HS-5 (cell line): ENCODE measurements at regions not wholly inside any gene's neighbourhood (a gene's known extent, or its start where the extent isn't known, plus 50 kb on each side); places are given as distances from the start of the nearest gene placed in this dataset.
"Not testable (repeated sequence)": the region's sequence is repeated elsewhere in the genome, so short reads cannot be mapped to it uniquely, and the experiment has no call there.

Source experiments
- DNase-seq: peaks from one replicate; pipeline ENCODE4 v3.0.0-alpha.2; 2012; ENCODE audit warnings: low read depth

GRCh38 chr1:214983126-214983869 lies 99.2 kb upstream of the KCNK2 start:
- DNase-seq, result no peak

DNA sequence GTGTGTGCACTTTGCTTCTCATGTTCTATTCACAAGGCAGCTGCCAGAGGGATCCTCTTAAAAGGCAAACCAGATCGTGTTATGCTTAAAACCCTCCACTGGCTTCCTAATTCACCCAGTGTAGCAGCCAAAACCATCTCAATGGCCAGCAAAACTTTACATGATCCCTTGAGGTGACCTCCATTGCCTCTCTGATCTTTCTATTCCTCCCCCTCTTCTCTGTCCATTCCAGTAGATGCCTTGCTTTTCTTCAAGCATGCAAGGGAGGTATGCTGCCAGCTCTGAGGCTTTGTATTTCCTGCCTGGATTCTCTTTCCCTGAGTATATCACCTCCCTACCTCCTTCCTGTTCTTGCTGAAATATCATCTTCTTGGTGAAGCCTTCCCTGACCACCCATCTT lies 93.2 kb upstream of the KCNK2 start:
- no peak for DNase-seq

DNA sequence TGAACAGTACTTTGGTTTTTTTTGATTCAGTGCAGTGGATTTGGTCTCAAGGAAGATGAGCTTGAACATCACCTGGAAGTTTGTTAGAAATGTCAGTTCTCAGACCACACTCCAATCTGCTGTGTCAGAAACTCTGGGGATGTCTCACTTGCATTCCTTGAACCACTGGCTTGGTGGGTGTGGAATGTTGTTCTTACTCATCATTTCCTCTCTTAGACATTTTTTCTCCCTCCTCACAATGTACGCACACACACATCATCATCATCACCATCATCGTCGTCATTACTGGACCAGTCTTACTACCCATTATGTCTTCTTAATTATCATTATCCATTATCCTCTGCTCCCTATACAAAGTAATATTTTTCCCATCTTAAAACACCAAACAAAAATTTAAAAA lies 91.9 kb upstream of the KCNK2 start:
- DNase-seq, result peak; percentile 92

DNA sequence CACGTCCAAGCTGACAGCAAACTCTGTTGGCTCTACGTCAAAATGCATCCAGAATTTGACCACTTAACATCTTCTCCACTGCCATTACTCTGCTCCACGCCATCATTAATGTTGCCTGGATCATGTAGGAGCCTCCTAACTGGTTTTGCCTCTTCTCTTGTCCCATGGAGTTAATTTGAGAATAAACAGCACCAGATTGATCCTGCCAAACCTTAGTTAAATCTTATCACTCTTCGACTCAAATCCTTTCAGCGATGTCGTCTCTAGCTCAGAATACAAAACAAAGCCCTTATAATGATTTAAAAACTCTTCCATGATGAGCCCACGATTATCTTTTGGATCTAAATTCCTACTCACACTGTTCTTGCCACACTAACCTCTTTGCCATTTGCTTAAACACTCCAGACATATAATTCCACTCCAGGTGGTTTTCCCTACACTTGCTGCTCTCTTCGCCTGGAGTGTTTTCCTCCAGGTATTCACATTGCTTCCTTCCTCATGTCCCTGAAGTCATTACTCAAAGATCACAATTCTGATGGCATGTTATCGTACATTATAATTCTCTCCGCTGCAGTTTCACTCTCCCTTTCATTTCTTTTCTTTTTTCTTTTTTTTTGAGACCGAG lies 90.7 kb upstream of the KCNK2 start:
- DNase-seq, result no peak

GRCh38 chr1:214993419-214993818 lies 89.1 kb upstream of the KCNK2 start:
- peak; percentile 76 for DNase-seq

DNA sequence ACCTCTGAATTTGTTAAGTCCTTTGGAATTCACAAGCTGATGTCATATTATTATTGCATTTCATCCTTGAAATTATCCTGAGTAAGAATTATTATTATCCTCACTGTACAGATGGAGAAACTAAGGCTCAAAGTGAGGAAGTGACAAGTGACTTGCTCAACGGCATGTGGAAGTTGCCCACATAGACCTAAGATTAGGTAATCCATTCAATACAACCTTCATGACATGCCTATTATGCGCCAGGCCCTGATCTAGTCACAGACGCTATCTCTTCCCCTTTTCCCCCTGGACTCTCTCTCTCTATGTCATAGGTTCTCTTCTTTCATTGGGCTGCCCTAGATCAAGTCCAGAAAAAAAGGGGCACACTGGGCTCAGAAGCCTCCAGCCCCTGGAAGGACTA lies 84.9 kb upstream of the KCNK2 start:
- DNase-seq, result no peak

- DNase-seq, result no peak
Measured at GRCh38 chr1:215001419-215002021, 81.0 kb upstream of the KCNK2 start.

- DNase-seq, result peak; percentile 82
Measured at GRCh38 chr1:215002471-215002870, 80.1 kb upstream of the KCNK2 start.

- no peak for DNase-seq
Measured at GRCh38 chr1:215003686-215004085, 78.9 kb upstream of the KCNK2 start.

DNA sequence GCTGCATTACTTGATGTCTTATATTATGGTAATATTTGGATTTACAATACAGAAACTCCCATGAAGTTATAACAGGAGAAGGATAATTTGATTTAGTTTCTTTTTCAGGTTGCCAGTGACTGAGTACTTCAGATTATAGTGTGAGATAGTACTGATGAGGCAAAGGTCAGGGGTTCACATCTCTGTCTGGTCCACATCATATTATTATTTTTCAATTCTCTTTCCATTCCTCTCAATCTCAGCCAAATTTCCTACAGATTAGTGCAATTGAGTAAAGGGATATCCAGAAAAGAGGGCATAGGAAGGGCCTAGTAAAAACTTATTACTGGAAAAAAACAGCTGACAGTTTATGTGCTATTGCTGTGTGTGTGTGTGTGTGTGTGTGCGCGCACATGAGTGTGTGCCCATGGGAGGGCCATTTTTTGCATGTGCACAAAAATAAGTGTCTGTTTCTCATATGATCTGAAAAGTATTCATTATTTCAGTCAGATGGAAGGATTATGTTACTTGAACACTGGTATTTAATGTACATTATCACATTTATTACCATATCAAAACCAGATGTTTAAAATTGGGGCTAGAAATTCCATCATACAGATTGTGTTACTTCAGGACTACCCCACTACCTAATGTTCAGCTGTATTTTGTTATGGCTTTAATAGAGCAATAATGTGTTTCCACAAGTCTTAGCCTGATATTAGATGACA lies 78.3 kb upstream of the KCNK2 start:
- DNase-seq, result no peak

GRCh38 chr1:215005078-215005477 lies 77.5 kb upstream of the KCNK2 start:
- no peak for DNase-seq

GRCh38 chr1:215005656-215006345 lies 76.7 kb upstream of the KCNK2 start:
- no peak for DNase-seq

DNA sequence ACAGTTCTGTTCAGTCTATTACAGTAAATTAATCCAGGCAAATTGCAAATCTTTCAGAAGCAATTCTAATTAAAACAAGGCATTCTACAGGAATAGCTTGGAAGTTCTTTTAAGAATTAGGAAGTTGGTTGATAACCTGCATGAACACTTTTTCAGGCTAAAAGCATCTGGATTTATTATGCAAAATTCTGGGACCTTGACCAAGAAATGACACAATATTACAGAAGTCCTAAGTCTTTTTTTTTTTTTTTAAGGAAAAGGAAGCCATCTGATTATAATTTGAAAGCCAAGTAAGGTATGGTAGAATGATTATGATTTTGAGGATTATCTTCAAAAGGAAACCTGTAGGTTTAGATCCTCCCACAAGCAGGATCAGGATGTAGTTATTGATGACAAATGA lies 74.7 kb upstream of the KCNK2 start:
- no peak for DNase-seq

- DNase-seq, result no peak
Measured at GRCh38 chr1:215018555-215018954, 64.0 kb upstream of the KCNK2 start.

GRCh38 chr1:215022204-215022603 lies 60.3 kb upstream of the KCNK2 start:
- DNase-seq, result no peak

GRCh38 chr1:215022741-215023141 lies 59.8 kb upstream of the KCNK2 start:
- no peak for DNase-seq

DNA sequence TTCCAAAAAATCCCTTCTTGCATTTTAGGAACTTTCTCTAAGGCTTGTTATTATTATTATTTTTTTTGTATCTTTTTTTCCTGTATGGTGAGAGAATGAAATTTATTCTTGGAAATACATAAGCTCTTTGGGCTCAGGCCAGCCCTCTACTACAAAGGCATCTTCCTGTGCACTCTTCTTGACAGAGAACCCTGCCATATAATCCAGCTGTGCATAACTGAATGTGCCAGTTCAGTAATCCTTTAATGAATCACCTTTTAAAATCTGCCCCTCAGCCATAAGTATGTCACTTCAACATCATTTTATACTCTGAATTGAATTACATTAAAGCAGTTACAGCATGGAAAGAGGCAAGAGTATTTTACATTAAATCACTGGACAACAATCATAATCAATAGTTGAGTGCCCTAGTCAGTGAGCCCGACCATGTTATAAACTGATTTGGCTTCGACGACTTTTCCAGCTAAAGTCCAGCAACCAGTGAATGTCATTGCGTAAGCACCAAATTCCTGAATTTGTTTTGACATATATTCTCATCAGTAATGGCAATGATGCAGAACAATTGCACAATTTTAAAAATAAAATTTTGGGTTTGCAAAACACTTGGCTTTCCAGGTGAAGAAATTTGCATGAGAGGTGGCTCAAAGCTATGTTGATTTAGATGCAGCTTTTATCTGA lies 59.2 kb upstream of the KCNK2 start:
- DNase-seq, result no peak

- no peak for DNase-seq
Measured at GRCh38 chr1:215028954-215029353, 53.6 kb upstream of the KCNK2 start.

GRCh38 chr1:215030581-215030980 lies 52.0 kb upstream of the KCNK2 start:
- not testable (repeated sequence) for DNase-seq

DNA sequence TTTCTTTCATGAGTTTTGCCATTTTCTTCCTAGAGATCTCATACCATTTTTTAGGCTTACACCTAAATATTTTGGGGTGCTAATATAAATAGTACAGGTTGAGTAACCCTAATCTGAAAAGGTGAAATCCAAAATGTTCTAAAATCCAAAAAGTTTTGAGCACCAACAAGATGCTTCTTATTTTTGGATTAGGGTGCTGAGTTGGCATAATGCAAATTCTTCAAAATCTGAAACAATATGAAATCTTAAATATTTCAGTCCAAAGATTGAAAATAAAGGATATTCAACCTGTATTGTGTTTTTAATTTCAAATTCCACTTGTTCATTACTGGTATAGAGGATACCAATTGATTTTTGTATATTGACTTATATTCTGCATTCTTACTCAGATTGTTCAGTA lies 51.1 kb upstream of the KCNK2 start:
- no peak for DNase-seq
